Dedifferentiated amniotic fluid mesenchymal stem cell (primary cell): ENCODE measurements at regions not wholly inside any gene's neighbourhood (a gene's known extent, or its start where the extent isn't known, plus 50 kb on each side); places are given as distances from the start of the nearest gene placed in this dataset.
"Not testable (repeated sequence)": the region's sequence is repeated elsewhere in the genome, so short reads cannot be mapped to it uniquely, and the experiment has no call there.

Experiments
- DNase-seq: peaks from one replicate; pipeline ENCODE4 v3.0.0-alpha.2; 2016; ENCODE audit errors: extremely low spot score

DNA sequence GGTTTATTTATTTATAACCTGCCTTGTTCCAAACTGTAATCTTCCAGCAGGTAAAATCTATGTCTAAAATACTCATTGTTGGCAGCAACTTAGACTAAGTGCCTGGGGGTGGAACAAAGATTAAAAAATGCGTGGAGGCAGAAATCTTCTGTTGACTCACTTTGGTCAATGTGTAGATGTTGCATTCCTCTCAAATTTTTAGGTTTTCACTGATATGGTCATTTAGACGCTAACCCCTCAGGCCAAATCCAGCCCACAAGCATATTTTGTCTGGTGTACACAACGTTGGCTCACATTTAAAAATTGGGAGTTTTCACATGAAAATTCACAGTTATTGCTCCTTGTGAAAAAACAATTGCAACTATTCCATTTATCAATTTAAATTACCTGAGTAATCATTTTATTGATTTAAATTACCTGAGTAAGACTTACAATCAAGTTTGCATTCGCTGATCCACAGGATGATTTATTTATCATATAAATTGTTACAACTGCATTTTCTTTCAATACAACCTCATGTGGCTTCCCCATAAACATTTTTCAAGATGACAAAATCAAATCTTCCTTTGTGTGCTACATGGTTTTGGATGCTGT lies 564.2 kb downstream of the TSN start:
- DNase-seq, result no peak

DNA sequence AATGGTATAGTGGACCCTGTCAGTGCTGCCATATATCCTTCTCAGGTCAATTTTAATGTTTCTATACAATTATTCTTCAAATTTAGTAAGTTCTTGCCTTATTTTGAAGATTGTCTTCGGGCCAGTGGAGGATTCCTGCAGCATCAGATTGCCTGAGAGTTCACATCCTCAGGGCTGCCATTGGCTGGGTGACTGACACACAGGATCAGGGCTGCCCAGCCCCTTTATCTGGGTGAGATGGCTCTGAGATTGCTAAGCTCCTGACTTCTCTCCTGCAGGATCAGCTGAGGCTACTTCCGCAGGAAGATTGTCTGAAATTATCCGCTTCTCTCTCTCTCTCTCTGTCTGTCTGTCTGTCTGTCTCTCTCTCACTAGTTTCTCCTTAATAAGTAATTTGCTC lies 567.4 kb downstream of the TSN start:
- no peak for DNase-seq

DNA sequence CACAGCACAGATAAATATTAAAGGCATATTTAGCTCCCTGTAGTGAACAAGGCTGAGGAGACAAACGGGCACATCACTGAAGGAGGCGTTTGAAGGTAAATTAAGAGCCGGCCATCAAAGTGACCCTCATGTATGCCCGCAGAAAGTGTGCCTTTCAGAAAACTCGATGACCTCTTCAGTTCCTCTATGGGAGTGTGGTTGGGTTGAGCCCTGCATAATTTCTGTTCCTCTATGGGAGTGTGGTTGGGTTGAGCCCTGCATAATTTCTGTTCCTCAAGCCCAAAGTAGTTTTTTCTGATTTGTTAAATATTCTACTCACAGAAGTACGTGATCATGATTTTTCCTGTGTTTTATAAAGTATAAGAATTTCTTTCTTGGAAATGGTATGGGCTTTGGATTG lies 568.5 kb downstream of the TSN start:
- DNase-seq, result no peak

GRCh38 chr2:122326471-122326870 lies 571.0 kb downstream of the TSN start:
- DNase-seq, result no peak

GRCh38 chr2:122328816-122329215 lies 573.4 kb downstream of the TSN start:
- DNase-seq, result no peak

- DNase-seq, result no peak
Measured at GRCh38 chr2:122329278-122329677, 573.8 kb downstream of the TSN start.

DNA sequence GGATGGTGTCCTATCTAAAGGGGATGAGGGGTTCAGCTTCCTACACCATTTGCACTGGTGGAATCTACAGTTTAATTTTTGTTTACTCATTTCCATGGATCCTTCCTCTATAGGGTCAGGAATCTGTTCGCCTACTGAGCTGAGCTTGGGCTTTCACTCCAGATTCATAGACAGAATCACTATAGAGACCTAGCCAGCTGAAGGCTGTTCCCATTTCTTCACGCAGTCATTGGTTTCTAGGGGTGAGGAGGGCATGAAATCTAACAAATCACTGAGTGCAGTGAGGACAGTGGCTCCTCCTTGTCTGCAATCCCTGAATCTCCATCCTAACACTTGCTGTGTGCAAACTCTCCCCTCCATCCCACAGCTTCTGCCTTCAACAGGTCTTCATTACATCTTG lies 578.5 kb downstream of the TSN start:
- DNase-seq, result no peak

DNA sequence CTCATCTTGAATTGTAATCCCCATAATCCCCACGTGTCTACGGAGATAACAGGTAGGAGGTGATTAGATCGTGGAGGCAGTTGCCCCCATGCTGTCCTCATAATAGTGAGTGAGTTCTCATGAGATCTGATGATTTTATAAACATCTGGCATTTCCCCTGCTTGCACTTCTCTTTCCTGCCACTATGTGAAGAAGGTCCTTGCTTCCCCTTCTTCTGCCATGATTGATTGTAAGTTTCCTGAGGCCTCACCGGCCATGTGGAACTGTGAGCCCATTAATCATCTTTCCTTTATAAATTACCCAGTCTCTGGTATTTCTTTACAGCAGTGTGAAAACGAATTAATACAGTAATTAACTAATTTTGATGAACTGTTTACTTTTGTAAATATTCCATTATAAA lies 582.5 kb downstream of the TSN start:
- no peak for DNase-seq

DNA sequence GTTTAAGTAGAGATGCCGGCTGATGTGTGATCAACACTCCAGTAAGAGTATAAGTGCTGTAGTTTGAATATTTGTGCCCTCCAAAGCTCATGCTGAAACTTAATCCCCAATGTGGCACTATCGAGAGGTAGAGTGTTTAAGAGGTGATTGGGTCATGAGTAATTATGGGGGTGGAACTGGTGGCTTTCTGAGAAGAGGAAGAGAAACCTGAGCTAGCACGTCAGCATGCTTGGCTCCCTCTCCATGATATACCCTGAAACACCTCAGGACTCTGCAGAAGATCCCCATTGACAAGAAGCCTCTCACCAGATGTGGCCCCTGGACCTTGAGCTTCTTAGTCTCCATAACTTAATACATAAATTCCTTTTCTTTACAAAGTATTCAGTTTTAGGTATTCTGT lies 584.8 kb downstream of the TSN start:
- DNase-seq, result no peak

DNA sequence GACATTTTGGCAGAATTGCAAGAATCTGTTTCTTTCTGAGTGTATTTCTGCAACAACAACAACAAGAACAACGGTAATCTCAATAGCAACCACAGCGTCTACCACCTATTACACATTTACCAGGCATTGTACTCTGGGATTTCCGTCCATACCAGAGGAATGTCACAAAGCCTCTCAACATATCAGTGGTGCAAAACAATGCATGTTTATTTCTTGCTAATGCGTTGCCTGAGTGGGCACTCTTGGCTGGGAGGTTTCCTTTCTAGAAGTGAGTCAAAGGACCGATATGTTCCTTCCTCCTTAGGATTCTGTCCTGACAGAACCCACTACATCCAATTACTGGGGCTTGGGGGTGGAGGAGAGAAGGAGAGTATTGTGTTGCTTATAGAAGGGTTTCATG lies 585.6 kb downstream of the TSN start:
- DNase-seq, result no peak

GRCh38 chr2:122352151-122352550 lies 596.7 kb downstream of the TSN start:
- DNase-seq, result not testable (repeated sequence)

DNA sequence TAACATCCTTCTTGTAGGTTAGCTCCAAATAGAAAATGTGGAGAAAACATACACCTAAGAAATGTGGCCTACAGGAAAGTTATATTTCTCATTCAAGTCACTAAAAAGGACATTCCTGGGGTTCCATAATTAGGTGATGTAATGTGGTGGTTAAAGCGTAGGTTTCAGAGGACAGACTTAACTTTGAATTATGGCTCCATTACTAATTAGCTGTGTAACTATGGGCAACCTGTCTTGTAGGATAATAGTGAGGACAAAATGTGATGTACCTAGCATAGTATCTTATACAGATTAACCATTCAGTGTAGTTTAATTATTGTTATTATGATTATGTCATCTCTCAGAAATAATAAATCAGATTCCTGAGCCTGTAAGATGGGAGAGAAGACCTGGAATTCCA lies 602.5 kb downstream of the TSN start:
- DNase-seq, result no peak

- DNase-seq, result no peak
Measured at GRCh38 chr2:122358729-122359128, 603.3 kb downstream of the TSN start.

DNA sequence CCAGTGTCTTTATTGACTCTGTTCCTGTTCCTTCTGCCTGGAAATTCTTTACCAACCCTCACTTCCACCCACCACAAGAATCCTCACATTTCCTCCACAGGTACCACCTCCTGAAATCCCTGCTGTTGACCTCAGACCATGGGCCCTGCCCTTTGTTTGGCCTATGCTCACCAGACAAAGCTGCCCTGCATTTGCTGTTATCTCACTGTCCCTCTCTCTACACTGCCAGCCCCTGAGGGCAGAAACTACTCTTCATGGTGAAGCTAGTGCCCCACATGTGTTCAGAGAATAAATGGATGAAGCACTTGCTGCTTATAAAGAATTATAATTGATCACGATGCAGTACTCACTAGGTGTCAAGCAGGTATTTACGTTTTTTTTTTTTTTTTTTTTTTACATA lies 608.4 kb downstream of the TSN start:
- DNase-seq, result no peak

DNA sequence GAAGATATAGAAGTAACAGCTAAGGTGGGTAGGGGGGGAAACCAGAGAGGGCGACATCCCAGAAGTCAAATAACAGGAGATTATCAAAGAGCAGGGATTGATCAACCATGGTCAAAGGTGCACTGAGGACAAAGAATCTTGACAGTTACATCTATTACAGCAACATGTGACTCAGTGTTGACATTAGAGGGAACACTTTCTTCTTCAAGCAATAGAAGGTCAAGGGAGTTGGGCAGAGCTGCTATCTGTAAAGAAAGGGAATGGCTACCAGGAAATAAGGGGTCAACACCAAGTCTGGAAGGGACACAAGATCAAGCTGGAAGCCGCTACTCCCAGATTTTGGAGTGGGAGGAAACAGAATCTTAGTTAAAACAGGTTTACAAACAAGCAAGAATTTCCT lies 611.0 kb downstream of the TSN start:
- no peak for DNase-seq

DNA sequence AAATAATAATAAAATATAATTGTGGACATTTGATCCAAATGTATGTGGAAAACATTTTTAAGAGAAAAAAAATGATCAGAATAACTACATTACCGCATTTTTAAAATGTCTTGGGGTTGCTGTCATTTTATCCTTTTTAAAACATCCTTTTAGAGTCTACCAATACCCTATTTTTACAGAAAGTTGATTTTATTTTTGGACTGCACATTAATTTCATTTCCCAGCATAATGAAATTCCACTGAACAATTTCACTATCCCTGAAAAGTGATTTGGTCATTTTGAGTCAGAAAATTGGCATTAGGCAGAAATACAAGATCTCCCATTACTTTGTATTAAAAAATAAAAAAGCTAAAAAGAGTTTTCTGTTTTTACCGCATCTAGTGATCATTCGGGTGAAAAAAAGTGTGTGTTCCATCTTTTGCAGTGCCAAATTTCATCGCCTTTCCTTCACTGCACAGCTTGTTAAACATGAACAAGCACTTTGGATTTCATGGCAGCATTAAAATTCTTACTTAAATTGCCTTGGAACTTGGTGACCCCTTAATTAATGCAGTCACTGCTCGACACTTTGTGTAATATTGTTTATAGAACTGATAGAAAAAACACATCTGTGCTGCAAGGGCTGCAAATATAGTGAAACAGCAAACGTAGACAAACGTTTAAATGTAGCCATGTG lies 611.7 kb downstream of the TSN start:
- DNase-seq, result no peak

DNA sequence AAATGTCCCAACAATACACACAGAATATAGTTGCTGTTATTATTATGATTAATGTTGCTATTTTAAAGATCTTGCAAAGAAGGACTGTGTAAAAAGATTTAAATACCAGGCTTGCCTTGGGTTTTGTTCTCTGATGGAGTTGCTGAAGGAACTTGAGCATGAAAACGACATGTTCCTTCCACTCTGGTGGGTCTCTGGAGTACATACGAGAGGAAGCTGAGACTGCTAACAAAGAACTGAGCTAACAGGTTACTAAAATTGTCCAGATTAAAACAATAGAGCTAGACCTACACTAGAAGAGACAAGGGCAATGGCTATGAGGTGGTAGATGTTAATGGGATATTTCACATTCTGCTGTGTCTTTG lies 612.2 kb downstream of the TSN start:
- DNase-seq, result no peak

DNA sequence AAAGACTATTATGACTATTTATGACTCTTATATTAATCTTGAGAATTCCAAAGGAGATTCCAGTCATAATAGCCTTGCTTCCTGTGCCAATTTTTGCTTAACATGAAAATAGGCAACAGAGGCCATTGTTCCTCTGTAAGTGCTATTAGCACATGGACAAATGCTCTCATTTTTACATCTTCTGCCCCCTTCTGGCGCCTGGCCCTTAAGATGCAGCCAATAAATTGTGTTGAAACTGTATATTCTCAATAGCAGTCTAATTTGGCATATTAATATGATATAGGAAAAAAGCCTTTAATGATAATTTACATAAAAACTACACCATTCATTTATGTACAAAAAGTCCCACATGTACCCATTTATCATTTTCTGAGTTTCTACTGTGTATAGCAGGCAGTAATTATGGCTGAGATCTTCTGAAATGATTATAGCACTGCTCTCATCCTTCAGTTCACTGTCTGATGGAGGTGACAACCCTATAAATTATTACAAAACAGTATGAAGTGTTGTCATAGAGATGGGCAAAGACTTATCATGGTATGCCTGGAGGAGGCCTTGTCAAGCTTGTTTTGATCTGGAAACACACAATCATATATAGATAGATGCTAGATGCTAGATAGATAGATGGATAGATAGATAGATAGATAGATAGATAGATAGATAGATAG lies 613.3 kb downstream of the TSN start:
- DNase-seq, result no peak

- no peak for DNase-seq
Measured at GRCh38 chr2:122378521-122378920, 623.1 kb downstream of the TSN start.

GRCh38 chr2:122384768-122385333 lies 629.4 kb downstream of the TSN start:
- no peak for DNase-seq

GRCh38 chr2:122388208-122388607 lies 632.8 kb downstream of the TSN start:
- no peak for DNase-seq

DNA sequence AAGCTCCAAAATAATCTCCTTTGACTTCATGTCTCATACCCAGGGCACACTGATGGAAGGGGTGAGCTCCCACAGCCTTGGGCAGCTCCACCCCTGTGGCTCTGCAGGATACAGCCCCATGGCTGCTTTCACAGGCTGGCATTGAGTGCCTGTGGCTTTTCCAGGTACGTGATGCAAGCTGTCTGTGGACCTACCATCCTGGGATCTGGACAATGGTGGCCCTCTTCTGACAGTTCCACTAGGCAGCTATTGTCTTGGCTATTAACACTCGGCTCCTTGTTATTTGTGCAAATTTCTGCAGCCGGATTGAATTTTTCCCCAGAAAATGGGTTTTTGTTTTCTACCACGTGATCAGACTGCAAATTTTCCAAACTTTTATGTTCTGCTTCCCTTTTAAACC lies 634.2 kb downstream of the TSN start:
- no peak for DNase-seq

- DNase-seq, result no peak
Measured at GRCh38 chr2:122390406-122390805, 635.0 kb downstream of the TSN start.
